ENCODE measurements at regions not wholly inside any gene's neighbourhood (a gene's known extent, or its start where the extent isn't known, plus 50 kb on each side); places are given as distances from the start of the nearest gene placed in this dataset.
A peak's percentile ranks its signal among the peaks of the same experiment; 100 is the strongest.
"Not testable (repeated sequence)": the region's sequence is repeated elsewhere in the genome, so short reads cannot be mapped to it uniquely, and the experiment has no call there.

- intact Hi-C loops (cut with DNase I) = no loop called here
- no peak for ATAC-seq
- DNase-seq (ENCODE audit: low spot score) = no peak
Measured at GRCh38 chr2:17177088-17177487, 341.2 kb downstream of the RAD51AP2 start.

DNA sequence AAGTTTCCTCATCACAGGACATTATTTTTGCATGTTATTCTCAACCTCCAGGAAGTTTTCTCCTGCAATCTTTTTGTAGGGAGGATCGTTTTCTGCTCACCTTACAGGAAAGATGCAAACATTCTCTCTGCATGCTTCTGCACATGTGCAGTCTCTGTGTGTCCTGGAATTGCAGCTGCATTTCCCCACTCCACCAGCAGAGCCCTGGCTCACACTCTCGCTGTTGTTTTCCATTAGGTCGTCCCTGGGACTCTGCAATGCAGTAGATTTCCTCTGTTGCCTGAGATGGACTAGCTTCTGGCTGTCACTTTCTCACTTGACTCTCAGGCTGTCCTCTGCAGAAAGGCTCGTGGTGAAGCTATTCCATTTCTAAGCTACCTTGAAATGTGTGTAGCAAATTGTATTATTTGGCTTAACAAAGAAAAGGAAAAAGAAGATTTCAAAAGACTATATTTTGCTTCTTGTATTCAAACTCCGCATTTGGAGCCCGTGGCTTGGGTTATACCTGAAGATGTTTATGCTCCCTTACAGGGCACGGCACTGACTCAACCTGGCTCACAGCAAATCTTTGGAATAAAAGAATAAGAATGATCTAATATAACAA, 346.7 kb downstream of the RAD51AP2 start:
- ATAC-seq = peak; percentile 70
- intact Hi-C loops (cut with DNase I) = no loop called here
- no peak for DNase-seq (ENCODE audit: low spot score)

GRCh38 chr2:17166506-17166905, 351.7 kb downstream of the RAD51AP2 start:
- intact Hi-C loops (cut with DNase I) = no loop called here
- DNase-seq (ENCODE audit: low spot score) (no peak), ATAC-seq (no peak)

- ATAC-seq (no peak), DNase-seq (ENCODE audit: low spot score) (no peak)
- intact Hi-C loops (cut with DNase I) = no loop called here
Measured at GRCh38 chr2:17164550-17164949, 353.7 kb downstream of the RAD51AP2 start.

DNA sequence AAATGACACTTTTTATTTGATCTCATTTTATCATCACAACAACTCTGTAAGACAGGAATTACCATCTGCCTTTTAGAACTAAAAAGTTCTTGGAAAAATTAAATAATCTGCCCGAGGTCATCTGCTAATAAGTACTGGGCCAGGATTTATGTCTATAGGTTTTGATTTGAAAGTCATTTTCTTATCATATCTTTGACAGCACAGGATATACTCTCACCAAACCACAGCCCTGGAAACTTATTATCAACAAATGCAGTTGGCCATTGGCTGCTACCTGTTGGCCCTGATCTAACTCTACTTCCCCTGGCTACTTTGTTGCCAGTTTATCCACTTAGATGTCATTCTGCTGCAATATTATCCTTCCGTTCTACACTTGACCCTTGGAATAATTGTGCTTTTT, 354.6 kb downstream of the RAD51AP2 start:
- DNase-seq (ENCODE audit: low spot score) (no peak), ATAC-seq (no peak)
- intact Hi-C loops (cut with DNase I) = no loop called here

DNA sequence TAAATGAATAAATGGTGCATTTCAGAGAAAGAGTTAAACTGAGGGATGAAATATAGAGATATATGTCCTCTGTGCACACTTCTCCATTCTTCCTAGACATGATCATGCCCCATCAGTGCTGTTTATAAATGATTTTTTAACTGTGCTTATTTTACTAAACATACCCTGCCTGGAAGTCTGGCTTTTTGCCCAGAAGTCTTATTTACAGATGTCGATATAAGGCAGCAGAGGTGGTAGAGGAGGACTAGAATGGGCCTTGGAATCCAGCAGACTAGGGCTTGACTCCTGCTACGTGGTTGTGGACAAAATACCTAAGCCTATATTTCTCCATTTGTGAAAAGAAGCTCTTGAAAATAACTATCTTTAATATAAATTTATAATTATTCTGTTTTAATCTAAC, 355.5 kb downstream of the RAD51AP2 start:
- DNase-seq (ENCODE audit: low spot score) = no peak
- no peak for ATAC-seq
- intact Hi-C loops (cut with DNase I) = no loop called here

DNA sequence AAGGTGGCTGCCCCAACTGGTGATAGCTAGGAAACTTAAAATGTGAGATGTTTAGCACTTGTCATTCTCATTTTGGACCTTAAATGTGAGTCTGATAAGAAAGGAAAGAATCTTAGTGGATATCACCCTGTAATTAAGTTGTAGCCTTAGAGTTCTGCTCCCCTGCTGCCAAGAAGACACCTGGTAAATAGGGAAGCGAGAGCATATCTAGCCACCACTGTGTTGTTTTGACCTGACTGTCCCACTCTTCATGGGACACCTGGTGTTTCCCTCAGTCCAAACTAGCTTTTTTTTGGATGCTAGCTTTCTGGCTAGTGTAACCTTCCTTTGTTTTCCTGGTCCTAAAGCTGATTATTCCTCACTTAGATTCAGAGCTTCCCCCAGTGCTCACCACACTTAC, 357.6 kb downstream of the RAD51AP2 start:
- no peak for DNase-seq (ENCODE audit: low spot score)
- no peak for ATAC-seq
- intact Hi-C loops (cut with DNase I) = no loop called here

DNA sequence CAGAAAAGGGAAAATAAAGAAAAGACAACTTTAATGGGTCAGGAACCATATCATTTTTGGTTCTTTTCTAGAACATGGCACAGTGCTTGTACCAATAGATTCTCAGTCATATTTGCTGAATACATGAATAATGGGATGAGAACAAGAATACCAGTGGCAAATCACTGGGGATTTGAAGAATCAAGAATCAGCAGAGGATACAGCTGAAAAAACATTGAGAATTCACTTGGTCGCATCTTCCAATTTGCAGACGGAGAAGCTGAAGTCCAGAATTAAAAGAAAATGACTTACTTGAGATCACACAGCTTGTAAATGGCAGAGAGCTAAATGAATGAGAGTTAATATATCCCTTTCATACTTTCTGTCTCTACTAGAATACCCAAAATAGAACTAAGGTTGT, 362.2 kb downstream of the RAD51AP2 start:
- ATAC-seq = no peak
- DNase-seq (ENCODE audit: low spot score) = no peak
- intact Hi-C loops (cut with DNase I) = no loop called here

- DNase-seq (ENCODE audit: low spot score) (no peak), ATAC-seq (no peak)
- intact Hi-C loops (cut with DNase I) = no loop called here
Measured at GRCh38 chr2:17149945-17150344, 368.3 kb downstream of the RAD51AP2 start.

- DNase-seq (ENCODE audit: low spot score) (no peak), ATAC-seq (no peak)
- intact Hi-C loops (cut with DNase I) = no loop called here
Measured at GRCh38 chr2:17148407-17149145, 369.7 kb downstream of the RAD51AP2 start.

GRCh38 chr2:17146358-17146757, 371.9 kb downstream of the RAD51AP2 start:
- DNase-seq (ENCODE audit: low spot score) (no peak), ATAC-seq (no peak)
- intact Hi-C loops (cut with DNase I) = no loop called here

DNA sequence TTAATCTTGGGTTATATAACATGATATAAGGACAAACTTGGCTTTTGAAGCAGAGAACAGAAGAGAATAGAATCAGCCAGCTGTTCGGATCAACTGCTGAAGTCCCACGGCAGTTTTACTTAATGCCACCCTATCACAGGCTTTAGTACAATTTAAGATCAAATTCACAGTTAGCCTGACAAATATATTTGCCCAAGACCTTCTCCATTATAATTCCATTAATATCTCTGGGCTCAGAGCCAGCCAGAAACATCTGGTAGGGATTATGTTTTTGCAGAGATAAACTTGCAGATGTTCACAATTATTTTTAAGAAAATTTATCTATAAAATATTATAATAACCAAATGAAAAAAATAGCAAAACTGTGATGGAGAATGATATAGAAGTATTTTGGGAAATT, 381.4 kb downstream of the RAD51AP2 start:
- intact Hi-C loops (cut with DNase I) = no loop called here
- ATAC-seq = no peak
- no peak for DNase-seq (ENCODE audit: low spot score)

DNA sequence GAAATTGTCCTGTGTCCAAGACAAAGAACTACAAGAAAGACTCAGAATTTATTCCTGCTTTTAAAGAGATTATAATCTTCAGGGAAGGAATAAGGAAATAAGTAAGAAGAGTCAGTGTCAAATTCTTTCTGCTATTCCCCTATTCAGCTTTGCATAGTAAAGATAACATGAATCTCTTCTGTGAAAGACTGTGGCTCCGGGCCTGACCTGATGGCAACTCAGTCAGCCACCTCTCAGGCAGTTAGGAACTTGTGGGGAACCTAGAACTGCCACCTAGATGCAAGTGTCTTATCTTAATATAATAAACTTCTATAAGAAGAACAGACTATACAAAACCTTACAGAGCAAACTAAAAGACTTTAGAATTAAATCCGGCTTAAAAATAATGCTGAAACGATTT, 382.0 kb downstream of the RAD51AP2 start:
- DNase-seq (ENCODE audit: low spot score) (no peak), ATAC-seq (no peak)
- intact Hi-C loops (cut with DNase I) = no loop called here

GRCh38 chr2:17135619-17136018, 382.6 kb downstream of the RAD51AP2 start:
- ATAC-seq = no peak

DNA sequence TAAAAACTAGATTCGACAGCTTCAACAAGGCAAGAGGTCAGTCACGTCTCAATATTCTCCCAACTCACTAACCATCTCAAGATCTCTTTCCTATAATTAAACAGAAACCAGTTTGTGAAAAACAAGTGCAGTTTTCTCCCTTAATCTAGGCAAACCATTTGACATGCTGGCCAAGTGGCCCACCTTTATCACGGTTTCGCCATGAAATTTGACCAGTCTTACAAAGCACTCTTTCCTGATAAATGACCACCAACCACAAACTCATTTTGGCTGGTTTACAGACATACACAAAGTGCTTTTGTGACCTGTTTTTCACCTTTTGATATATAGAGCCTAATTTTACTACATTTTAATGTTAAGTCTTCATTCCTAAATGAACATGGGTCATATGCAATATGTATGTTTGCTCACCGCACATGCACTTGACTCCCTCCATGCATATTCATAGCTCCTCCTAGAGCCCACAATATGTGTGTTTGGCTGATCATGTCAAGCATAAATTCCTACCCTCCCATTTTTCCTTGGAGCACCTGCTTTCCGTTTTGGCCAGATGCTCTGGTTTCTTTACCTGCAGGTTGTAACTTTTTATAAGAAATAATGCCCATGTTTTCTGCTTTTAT, 385.1 kb downstream of the RAD51AP2 start:
- ATAC-seq = no peak
- intact Hi-C loops (cut with DNase I) = no loop called here
- DNase-seq (ENCODE audit: low spot score) = no peak

More at GRCh38 chr2:17135619-17136018, 382.6 kb downstream of the RAD51AP2 start:
- intact Hi-C loops (cut with DNase I) = no loop called here
- no peak for DNase-seq (ENCODE audit: low spot score)

DNA sequence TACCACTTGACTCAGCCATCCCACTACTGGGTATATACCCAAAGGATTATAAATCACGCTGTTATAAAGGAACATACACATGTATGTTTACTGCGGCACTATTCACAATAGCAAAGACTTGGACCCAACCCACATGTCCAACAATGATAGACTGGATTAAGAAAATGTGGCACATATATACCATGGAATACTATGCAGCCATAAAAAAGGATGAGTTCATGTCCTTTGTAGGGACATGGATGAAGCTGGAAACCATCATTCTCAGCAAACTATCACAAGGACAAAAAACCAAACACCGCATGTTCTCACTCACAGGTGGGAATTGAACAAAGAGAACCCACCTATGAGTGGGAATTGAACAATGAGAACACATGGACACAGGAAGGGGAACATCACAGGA, 387.6 kb downstream of the RAD51AP2 start:
- ATAC-seq; intact Hi-C loops (cut with DNase I); DNase-seq (ENCODE audit: low spot score): not testable (repeated sequence)

DNA sequence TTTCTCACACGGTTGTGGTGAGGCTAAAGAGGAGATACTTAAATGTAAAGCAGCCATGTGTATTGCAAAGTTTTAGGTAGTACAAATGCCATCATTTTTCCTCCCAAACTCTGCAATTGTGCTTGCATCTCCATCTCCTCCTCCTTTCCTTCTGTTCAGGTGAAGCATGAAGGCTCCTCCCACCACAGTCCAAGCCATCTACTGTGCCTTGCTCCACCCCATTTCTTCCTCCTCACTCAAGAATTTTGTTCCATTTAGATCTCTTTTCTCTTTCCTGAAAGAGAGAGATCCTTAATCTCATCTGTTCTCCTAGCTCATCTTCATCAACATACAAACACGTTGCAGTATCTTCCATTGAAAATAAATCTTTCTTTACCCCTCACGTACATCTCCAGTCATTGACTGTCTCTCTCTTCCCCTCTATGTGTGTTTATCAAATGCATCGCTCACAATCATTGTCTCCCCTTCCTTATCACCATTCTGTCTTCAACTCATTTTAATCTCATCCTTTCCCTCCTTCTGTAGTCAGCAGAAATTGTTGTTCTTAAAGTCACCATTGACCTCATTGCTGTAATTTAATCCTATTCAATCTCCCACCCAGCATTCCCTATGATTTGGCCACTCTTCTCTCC, 392.1 kb downstream of the RAD51AP2 start:
- no peak for DNase-seq (ENCODE audit: low spot score)
- intact Hi-C loops (cut with DNase I) = no loop called here
- ATAC-seq = no peak

GRCh38 chr2:17124575-17125318, 393.5 kb downstream of the RAD51AP2 start:
- ATAC-seq (no peak), DNase-seq (ENCODE audit: low spot score) (no peak)
- intact Hi-C loops (cut with DNase I) = no loop called here

DNA sequence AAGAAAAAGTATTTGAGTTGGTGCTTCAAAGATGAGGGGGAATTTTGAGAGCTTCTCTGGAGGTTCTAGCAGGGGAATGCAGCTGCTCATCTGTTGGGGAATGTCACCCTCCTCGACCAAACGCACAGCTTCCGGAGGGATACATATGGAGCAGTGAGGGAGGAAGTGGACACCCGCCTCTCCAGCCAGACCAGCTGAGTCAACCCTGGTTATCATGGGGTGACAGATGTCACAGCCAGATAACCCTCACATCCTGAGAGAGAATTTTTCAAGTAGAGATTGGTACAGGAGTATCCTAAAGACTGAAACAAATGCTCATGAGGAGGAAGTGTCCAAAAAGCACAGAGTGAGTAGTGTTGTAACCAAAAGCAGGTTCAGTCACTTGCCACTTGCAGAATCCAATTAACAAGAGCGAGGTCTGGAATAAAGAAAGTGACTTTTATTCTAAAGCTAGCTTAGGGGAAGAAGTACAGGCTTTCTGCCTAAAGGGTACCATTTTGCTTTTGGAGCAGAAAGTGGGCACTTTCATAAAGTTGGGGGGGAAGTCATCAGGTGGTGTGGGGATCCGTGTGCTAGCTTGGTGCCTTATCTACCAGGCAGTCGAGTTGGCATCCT, 395.2 kb downstream of the RAD51AP2 start:
- ATAC-seq (no peak), DNase-seq (ENCODE audit: low spot score) (no peak)
- intact Hi-C loops (cut with DNase I) = no loop called here
